Ascending aorta (tissue), 2 donors: ENCODE measurements at regions not wholly inside any gene's neighbourhood (a gene's known extent, or its start where the extent isn't known, plus 50 kb on each side); places are given as distances from the start of the nearest gene placed in this dataset.

Experiments used
- DNase-seq, 2 donors: peaks; one replicate each; pipeline ENCODE4 v3.0.0-alpha.2; 2019; ENCODE audit warnings: low spot score in 2 of 2
- H3K27ac ChIP-seq, 2 donors: fragments of 200-600 bp; sonication (generic); one replicate each; pipeline ENCODE4 v1.5.1; 2016 to 2017; ENCODE audit warnings: mild to moderate bottlenecking in 1 of 2
- H3K27me3 ChIP-seq: fragments of 200-600 bp; sonication (generic); one replicate; pipeline ENCODE4 v1.5.1; 2017
- H3K36me3 ChIP-seq, 2 donors: fragments of 200-600 bp; sonication (generic); one replicate each; pipeline ENCODE4 v1.5.1; 2016
- H3K4me1 ChIP-seq, 2 donors: fragments of 200-600 bp; sonication (generic); one replicate each; pipeline ENCODE4 v1.5.1; 2016 to 2017; ENCODE audit warnings: mild to moderate bottlenecking in 1 of 2
- H3K4me3 ChIP-seq, 2 donors: fragments of 200-600 bp; sonication (generic); one replicate each; pipeline ENCODE4 v1.5.1; 2016 to 2017; ENCODE audit warnings: mild to moderate bottlenecking in 1 of 2
- H3K9me3 ChIP-seq, 2 donors: fragments of 200-600 bp; sonication (generic); one replicate each; pipeline ENCODE4 v1.5.1; 2016
- intact Hi-C: fragments of 100-400 bp; cut with DNase I; formaldehyde crosslinking; loops from one replicate; pipeline ENCODE4 v1.15.1; 2023
- TF ChIP-seq, protein P1 (sequence below), 3 experiments: fragments of 200-600 bp in 2 of 3; fragments of 450-650 bp in 1 of 3; sonication (generic) in 2 of 3; IDR thresholded peaks; one replicate each; pipeline ENCODE4 v1.5.1; 2016 to 2019; ENCODE audit warnings: antibody characterized with exemption in 3 of 3, mild to moderate bottlenecking in 1 of 3, moderate library complexity in 1 of 3

DNA sequence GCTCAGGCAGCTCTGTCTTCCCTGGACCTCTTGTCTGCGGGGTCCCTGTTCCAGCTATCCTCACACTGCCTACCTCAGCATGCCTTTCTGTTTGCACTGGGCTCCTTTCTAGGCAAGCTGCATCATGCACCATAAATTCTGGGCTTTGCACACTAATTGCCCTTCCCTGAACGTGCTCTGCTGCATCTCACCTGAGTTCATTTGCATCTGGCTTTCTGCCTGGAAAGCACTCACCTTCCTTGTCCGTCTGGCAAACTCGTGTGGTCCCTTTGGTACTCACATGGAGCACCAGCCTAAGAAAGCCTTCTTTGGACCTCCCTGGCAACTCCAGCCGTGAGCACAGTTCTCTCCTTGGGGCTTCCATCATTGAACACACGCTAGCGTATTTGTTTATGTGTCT lies 365.6 kb downstream of the SV2B start:
- no peak for DNase-seq
- TF ChIP-seq, protein P1, sequence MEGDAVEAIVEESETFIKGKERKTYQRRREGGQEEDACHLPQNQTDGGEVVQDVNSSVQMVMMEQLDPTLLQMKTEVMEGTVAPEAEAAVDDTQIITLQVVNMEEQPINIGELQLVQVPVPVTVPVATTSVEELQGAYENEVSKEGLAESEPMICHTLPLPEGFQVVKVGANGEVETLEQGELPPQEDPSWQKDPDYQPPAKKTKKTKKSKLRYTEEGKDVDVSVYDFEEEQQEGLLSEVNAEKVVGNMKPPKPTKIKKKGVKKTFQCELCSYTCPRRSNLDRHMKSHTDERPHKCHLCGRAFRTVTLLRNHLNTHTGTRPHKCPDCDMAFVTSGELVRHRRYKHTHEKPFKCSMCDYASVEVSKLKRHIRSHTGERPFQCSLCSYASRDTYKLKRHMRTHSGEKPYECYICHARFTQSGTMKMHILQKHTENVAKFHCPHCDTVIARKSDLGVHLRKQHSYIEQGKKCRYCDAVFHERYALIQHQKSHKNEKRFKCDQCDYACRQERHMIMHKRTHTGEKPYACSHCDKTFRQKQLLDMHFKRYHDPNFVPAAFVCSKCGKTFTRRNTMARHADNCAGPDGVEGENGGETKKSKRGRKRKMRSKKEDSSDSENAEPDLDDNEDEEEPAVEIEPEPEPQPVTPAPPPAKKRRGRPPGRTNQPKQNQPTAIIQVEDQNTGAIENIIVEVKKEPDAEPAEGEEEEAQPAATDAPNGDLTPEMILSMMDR (IDR thresholded peaks at IDR 0.05): no peak
- Histone ChIP-seq H3K36me3 (no peaks in the 10 kb centered on the region), H3K4me1 (no peaks in the 10 kb centered on the region), H3K9me3 (no peaks in the 10 kb centered on the region), H3K4me3 (no peak overlapping the region), H3K27me3 (no peaks in the 10 kb centered on the region), H3K27ac (no peak overlapping the region)
- intact Hi-C loops: no loop called here

- H3K27ac ChIP-seq: no peak overlapping the region
These were observed 369.0 kb downstream of the SV2B start for GRCh38 chr15:91468871-91469580.

DNA sequence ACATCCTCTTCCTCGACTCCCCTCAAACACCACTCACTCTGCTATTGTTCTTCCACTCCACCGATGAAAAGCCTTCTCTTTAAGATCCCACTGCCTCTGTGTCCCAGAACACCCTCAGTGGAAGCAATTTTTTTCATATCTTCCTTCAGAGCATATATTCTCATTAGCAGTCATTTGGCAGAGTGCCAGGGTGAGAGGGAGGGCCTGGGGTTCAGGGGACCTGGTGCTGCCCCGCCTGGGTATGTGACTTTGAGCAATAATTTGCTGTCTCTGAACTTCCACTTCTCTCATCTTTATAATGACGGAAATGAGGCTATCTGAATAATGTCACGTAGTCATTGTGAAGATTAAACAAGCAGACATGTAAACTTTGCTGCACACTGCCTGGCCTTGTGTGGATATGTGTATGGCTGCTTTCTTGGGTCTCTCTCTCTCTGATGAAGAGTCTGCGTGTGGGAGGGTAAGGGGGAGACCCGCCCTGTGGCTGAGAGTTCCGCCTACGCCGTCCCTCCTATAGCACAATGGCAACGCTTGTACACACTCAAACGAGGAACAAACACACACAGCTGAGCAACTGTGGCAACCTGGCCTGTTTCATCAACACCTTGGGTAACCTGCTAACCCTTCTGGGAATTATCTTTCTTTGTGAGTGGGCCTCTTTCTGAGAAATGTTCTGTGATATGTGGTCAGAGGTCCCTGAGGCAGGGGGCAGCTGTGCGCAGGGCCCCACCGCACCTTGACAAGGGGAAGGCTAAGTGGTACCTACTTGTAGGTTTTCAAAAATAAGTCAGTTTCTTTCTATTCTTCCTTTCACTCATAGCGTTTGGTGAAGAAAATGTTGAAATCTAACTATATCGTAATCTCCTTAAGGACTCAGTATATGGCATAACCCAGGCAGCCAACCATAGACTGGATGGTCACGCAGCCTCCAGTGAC lies 369.8 kb downstream of the SV2B start:
- no peaks in the 10 kb centered on the region for H3K4me1 ChIP-seq
- H3K36me3 ChIP-seq: no peaks in the 10 kb centered on the region
- no peaks in the 10 kb centered on the region for H3K9me3 ChIP-seq
- H3K4me3 ChIP-seq: no peak overlapping the region
- no peaks in the 10 kb centered on the region for H3K27me3 ChIP-seq
- TF ChIP-seq, protein P1 (IDR thresholded peaks at IDR 0.05): no peak
- no peak for DNase-seq
- intact Hi-C loops: no loop called here
- no peak overlapping the region for H3K27ac ChIP-seq

More at GRCh38 chr15:91468871-91469580, 369.0 kb downstream of the SV2B start:
- no peaks in the 10 kb centered on the region for H3K27me3 ChIP-seq
- intact Hi-C loops: no loop called here
- no peaks in the 10 kb centered on the region for H3K4me1 ChIP-seq
- no peak overlapping the region for H3K4me3 ChIP-seq
- no peak for DNase-seq
- TF ChIP-seq, protein P1 (IDR thresholded peaks at IDR 0.05): no peak
- no peaks in the 10 kb centered on the region for H3K9me3 ChIP-seq
- H3K36me3 ChIP-seq: no peaks in the 10 kb centered on the region

- TF ChIP-seq, protein P1 (IDR thresholded peaks at IDR 0.05): no peak
- Histone ChIP-seq H3K27me3 (no peaks in the 10 kb centered on the region), H3K4me3 (no peak overlapping the region), H3K36me3 (no peaks in the 10 kb centered on the region), H3K4me1 (no peaks in the 10 kb centered on the region), H3K9me3 (no peaks in the 10 kb centered on the region), H3K27ac (no peak overlapping the region)
- DNase-seq: no peak
- intact Hi-C loops: no loop called here
These were observed 371.4 kb downstream of the SV2B start for GRCh38 chr15:91471468-91471867.

GRCh38 chr15:91472316-91472756 lies 372.3 kb downstream of the SV2B start:
- TF ChIP-seq, protein P1 (IDR thresholded peaks at IDR 0.05): no peak
- no peaks in the 10 kb centered on the region for H3K4me1 ChIP-seq

More at GRCh38 chr15:91472316-91472756, 372.3 kb downstream of the SV2B start:
- H3K4me3 ChIP-seq: no peak overlapping the region
- no peaks in the 10 kb centered on the region for H3K36me3 ChIP-seq
- no peaks in the 10 kb centered on the region for H3K27me3 ChIP-seq
- no peak overlapping the region for H3K27ac ChIP-seq
- H3K9me3 ChIP-seq: no peaks in the 10 kb centered on the region
- intact Hi-C loops: no loop called here
- DNase-seq: no peak
